ENCODE measurements at regions not wholly inside any gene's neighbourhood (a gene's known extent, or its start where the extent isn't known, plus 50 kb on each side); places are given as distances from the start of the nearest gene placed in this dataset.

DNA sequence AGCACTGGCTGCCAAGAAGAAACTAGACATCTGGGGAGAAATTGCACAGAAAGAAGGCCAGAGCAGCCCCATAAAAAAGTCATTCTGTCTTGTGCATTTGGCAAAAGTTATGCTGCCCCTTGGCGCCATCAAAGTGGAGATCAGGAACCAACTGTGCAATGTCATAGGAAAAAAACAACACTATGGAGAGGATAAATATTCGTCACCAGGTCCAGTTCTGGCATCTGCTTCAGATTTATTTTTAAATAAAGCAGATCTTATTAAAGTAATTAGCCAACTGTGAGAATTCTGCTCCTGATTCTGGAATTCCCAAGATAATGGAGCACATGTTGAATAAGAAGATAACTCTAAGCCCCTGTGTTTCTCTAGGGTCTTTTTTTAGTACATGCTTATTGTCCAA lies 500.0 kb upstream of the IL12A start:
- Histone ChIP-seq H4K8ac (ENCODE audit: low read depth, low read length) (no peak overlapping the region), H3K9me3 (replicated peaks in 1 of 2; ENCODE audit: control insufficient read depth in 2 of 2, insufficient read depth in 1 of 2, low read depth in 1 of 2, low read length in 2 of 2) (no peaks in the 10 kb centered on the region), H3K27ac (replicated peaks; ENCODE audit: low read length) (no peak overlapping the region), H3K27me3 (ENCODE audit: control insufficient read depth in 3 of 3, insufficient read depth in 3 of 3, low read depth in 1 of 3, low read length in 3 of 3) (no peaks in the 10 kb centered on the region), H4K91ac (ENCODE audit: low read depth, low read length, poor library complexity) (no peak overlapping the region), H3K36me3 (replicated peaks in 1 of 2; ENCODE audit: control insufficient read depth in 2 of 2, insufficient read depth in 2 of 2, low read length in 2 of 2) (no peaks in the 10 kb centered on the region), H2BK15ac (ENCODE audit: low read length) (no peak overlapping the region), H2AFZ (ENCODE audit: low read length) (no peak overlapping the region), H2BK5ac (ENCODE audit: low read length) (no peak overlapping the region), H2BK12ac (ENCODE audit: low read length) (no peak overlapping the region), H3K4me2 (ENCODE audit: insufficient read depth, low read length, poor library complexity, severe bottlenecking) (no peak overlapping the region), H3K4me1 (ENCODE audit: control insufficient read depth in 2 of 2, insufficient read depth in 1 of 2, low read depth in 1 of 2, low read length in 2 of 2) (no peaks in the 10 kb centered on the region), H3K9ac (ENCODE audit: low read depth, low read length, poor library complexity) (no peak overlapping the region), H3K14ac (ENCODE audit: low read length) (no peak overlapping the region), H3K23ac (ENCODE audit: low read depth, low read length, poor library complexity) (no peak overlapping the region), H3K4me3 (ENCODE audit: low read length in 2 of 2) (no peak overlapping the region), H2BK120ac (ENCODE audit: low read depth, low read length) (no peak overlapping the region), H2AK5ac (ENCODE audit: low read depth, low read length) (no peak overlapping the region), H3K4ac (ENCODE audit: low read length) (no peak overlapping the region), H3K79me1 (ENCODE audit: low read depth, low read length) (no peaks in the 10 kb centered on the region), H3K18ac (ENCODE audit: low read length) (no peak overlapping the region)
- DNase-seq (ENCODE audit: low spot score), result no peak
- WGBS, 2 donors (ENCODE audit: extremely low coverage in 2 of 2, insufficient read length in 2 of 2, insufficient replicate concordance in 1 of 2), result no CpG with 5 or more reads among the region's 2 CpGs

DNA sequence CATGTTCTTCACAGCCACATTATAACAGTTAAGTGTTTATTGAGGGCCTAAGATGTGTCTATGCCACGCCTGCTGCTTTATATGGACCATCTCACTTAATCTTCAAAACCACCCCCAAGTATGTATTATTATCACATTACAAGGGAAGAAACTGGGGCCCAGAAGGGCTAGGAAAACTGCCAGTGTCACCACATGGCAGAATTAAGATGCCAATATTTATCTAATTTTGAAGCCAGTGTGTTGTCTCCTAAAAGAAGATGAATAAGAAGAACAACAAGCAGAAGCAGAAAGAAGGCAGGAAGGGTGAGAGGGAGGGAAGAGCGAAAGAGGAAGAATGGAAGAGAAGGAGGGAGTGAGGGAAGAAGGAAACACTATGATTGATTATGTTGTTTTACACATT lies 491.3 kb upstream of the IL12A start:
- H2AK5ac ChIP-seq (ENCODE audit: low read depth, low read length), result no peak overlapping the region
- no peak overlapping the region for H3K9ac ChIP-seq (ENCODE audit: low read depth, low read length, poor library complexity)
- H3K4me2 ChIP-seq (ENCODE audit: insufficient read depth, low read length, poor library complexity, severe bottlenecking), result no peak overlapping the region
- H3K36me3 ChIP-seq (replicated peaks in 1 of 2; ENCODE audit: control insufficient read depth in 2 of 2, insufficient read depth in 2 of 2, low read length in 2 of 2), result no peaks in the 10 kb centered on the region
- no peak overlapping the region for H2BK15ac ChIP-seq (ENCODE audit: low read length)
- no peak overlapping the region for H3K23ac ChIP-seq (ENCODE audit: low read depth, low read length, poor library complexity)
- H3K18ac ChIP-seq (ENCODE audit: low read length), result no peak overlapping the region
- no peak overlapping the region for H3K14ac ChIP-seq (ENCODE audit: low read length)
- H2BK120ac ChIP-seq (ENCODE audit: low read depth, low read length), result no peak overlapping the region
- no peaks in the 10 kb centered on the region for H3K9me3 ChIP-seq (replicated peaks in 1 of 2; ENCODE audit: control insufficient read depth in 2 of 2, insufficient read depth in 1 of 2, low read depth in 1 of 2, low read length in 2 of 2)
- H3K4ac ChIP-seq (ENCODE audit: low read length), result no peak overlapping the region
- no peak overlapping the region for H2BK12ac ChIP-seq (ENCODE audit: low read length)
- no peak overlapping the region for H3K27ac ChIP-seq (replicated peaks; ENCODE audit: low read length)
- WGBS, 2 donors (ENCODE audit: extremely low coverage in 2 of 2, insufficient read length in 2 of 2, insufficient replicate concordance in 1 of 2), result 100% methylated on average over 1 of the region's 2 CpGs; no CpG with 5 or more reads in 1 of the 2 donors
- no peak overlapping the region for H2BK5ac ChIP-seq (ENCODE audit: low read length)
- no peak overlapping the region for H2AFZ ChIP-seq (ENCODE audit: low read length)
- H3K27me3 ChIP-seq (ENCODE audit: control insufficient read depth in 3 of 3, insufficient read depth in 3 of 3, low read depth in 1 of 3, low read length in 3 of 3), result no peaks in the 10 kb centered on the region
- H4K91ac ChIP-seq (ENCODE audit: low read depth, low read length, poor library complexity), result no peak overlapping the region
- H3K79me1 ChIP-seq (ENCODE audit: low read depth, low read length), result no peaks in the 10 kb centered on the region
- H4K8ac ChIP-seq (ENCODE audit: low read depth, low read length), result no peak overlapping the region
- H3K4me1 ChIP-seq (ENCODE audit: control insufficient read depth in 2 of 2, insufficient read depth in 1 of 2, low read depth in 1 of 2, low read length in 2 of 2), result no peaks in the 10 kb centered on the region
- no peak overlapping the region for H3K4me3 ChIP-seq (ENCODE audit: low read length in 2 of 2)
- no peak for DNase-seq (ENCODE audit: low spot score)

- Histone ChIP-seq H2BK5ac (ENCODE audit: low read length) (no peak overlapping the region), H2BK12ac (ENCODE audit: low read length) (no peak overlapping the region), H2BK15ac (ENCODE audit: low read length) (no peak overlapping the region), H3K36me3 (replicated peaks in 1 of 2; ENCODE audit: control insufficient read depth in 2 of 2, insufficient read depth in 2 of 2, low read length in 2 of 2) (no peaks in the 10 kb centered on the region), H3K27me3 (ENCODE audit: control insufficient read depth in 3 of 3, insufficient read depth in 3 of 3, low read depth in 1 of 3, low read length in 3 of 3) (no peaks in the 10 kb centered on the region), H3K14ac (ENCODE audit: low read length) (no peak overlapping the region), H2AK5ac (ENCODE audit: low read depth, low read length) (no peak overlapping the region), H4K91ac (ENCODE audit: low read depth, low read length, poor library complexity) (no peak overlapping the region), H3K18ac (ENCODE audit: low read length) (no peak overlapping the region), H3K27ac (replicated peaks; ENCODE audit: low read length) (no peak overlapping the region), H3K4me3 (ENCODE audit: low read length in 2 of 2) (no peak overlapping the region), H2BK120ac (ENCODE audit: low read depth, low read length) (no peak overlapping the region), H2AFZ (ENCODE audit: low read length) (no peak overlapping the region), H3K9ac (ENCODE audit: low read depth, low read length, poor library complexity) (no peak overlapping the region), H3K4ac (ENCODE audit: low read length) (no peak overlapping the region), H3K79me1 (ENCODE audit: low read depth, low read length) (no peaks in the 10 kb centered on the region), H3K4me1 (ENCODE audit: control insufficient read depth in 2 of 2, insufficient read depth in 1 of 2, low read depth in 1 of 2, low read length in 2 of 2) (no peaks in the 10 kb centered on the region), H3K23ac (ENCODE audit: low read depth, low read length, poor library complexity) (no peak overlapping the region), H4K8ac (ENCODE audit: low read depth, low read length) (no peak overlapping the region), H3K9me3 (replicated peaks in 1 of 2; ENCODE audit: control insufficient read depth in 2 of 2, insufficient read depth in 1 of 2, low read depth in 1 of 2, low read length in 2 of 2) (no peaks in the 10 kb centered on the region), H3K4me2 (ENCODE audit: insufficient read depth, low read length, poor library complexity, severe bottlenecking) (no peak overlapping the region)
- DNase-seq (ENCODE audit: low spot score), result no peak
- WGBS, 2 donors (ENCODE audit: extremely low coverage in 2 of 2, insufficient read length in 2 of 2, insufficient replicate concordance in 1 of 2), result no CpG with 5 or more reads among the region's 6 CpGs
These were observed 489.4 kb upstream of the IL12A start for GRCh38 chr3:159499031-159499793.

- no CpG with 5 or more reads among the region's 1 CpG for WGBS, 2 donors (ENCODE audit: extremely low coverage in 2 of 2, insufficient read length in 2 of 2, insufficient replicate concordance in 1 of 2)
- Histone ChIP-seq H2BK12ac (ENCODE audit: low read length) (no peak overlapping the region), H2BK15ac (ENCODE audit: low read length) (no peak overlapping the region), H3K36me3 (replicated peaks in 1 of 2; ENCODE audit: control insufficient read depth in 2 of 2, insufficient read depth in 2 of 2, low read length in 2 of 2) (no peaks in the 10 kb centered on the region), H3K23ac (ENCODE audit: low read depth, low read length, poor library complexity) (no peak overlapping the region), H2AFZ (ENCODE audit: low read length) (no peak overlapping the region), H3K14ac (ENCODE audit: low read length) (no peak overlapping the region), H2BK120ac (ENCODE audit: low read depth, low read length) (no peak overlapping the region), H3K79me1 (ENCODE audit: low read depth, low read length) (no peaks in the 10 kb centered on the region), H3K18ac (ENCODE audit: low read length) (no peak overlapping the region), H3K9ac (ENCODE audit: low read depth, low read length, poor library complexity) (no peak overlapping the region), H2BK5ac (ENCODE audit: low read length) (no peak overlapping the region), H3K4me2 (ENCODE audit: insufficient read depth, low read length, poor library complexity, severe bottlenecking) (no peak overlapping the region), H4K8ac (ENCODE audit: low read depth, low read length) (no peak overlapping the region), H4K91ac (ENCODE audit: low read depth, low read length, poor library complexity) (no peak overlapping the region), H3K9me3 (replicated peaks in 1 of 2; ENCODE audit: control insufficient read depth in 2 of 2, insufficient read depth in 1 of 2, low read depth in 1 of 2, low read length in 2 of 2) (no peaks in the 10 kb centered on the region), H3K4ac (ENCODE audit: low read length) (no peak overlapping the region), H3K27ac (replicated peaks; ENCODE audit: low read length) (no peak overlapping the region), H3K4me3 (ENCODE audit: low read length in 2 of 2) (no peak overlapping the region), H3K27me3 (ENCODE audit: control insufficient read depth in 3 of 3, insufficient read depth in 3 of 3, low read depth in 1 of 3, low read length in 3 of 3) (no peaks in the 10 kb centered on the region), H2AK5ac (ENCODE audit: low read depth, low read length) (no peak overlapping the region), H3K4me1 (ENCODE audit: control insufficient read depth in 2 of 2, insufficient read depth in 1 of 2, low read depth in 1 of 2, low read length in 2 of 2) (no peaks in the 10 kb centered on the region)
- no peak for DNase-seq (ENCODE audit: low spot score)
These were observed 487.6 kb upstream of the IL12A start for GRCh38 chr3:159501029-159501428.

Data from neuronal stem cell (in vitro differentiated cells).